ENCODE measurements at regions not wholly inside any gene's neighbourhood (a gene's known extent, or its start where the extent isn't known, plus 50 kb on each side); places are given as distances from the start of the nearest gene placed in this dataset.

GRCh38 chr1:208808301-208808700 is 564.1 kb upstream of the PLXNA2 start:
- H3K9ac ChIP-seq (ENCODE audit: low read depth, low read length) = no peak overlapping the region
- H4K20me1 ChIP-seq (ENCODE audit: insufficient read depth, low read length) = no peaks in the 10 kb centered on the region
- H3K79me2 ChIP-seq (ENCODE audit: insufficient read depth, low read length) = no peaks in the 10 kb centered on the region
- no peak overlapping the region for H3K27ac ChIP-seq (ENCODE audit: low read length)
- H3K36me3 ChIP-seq (ENCODE audit: insufficient read depth, low read length) = no peaks in the 10 kb centered on the region
- H3K4me1 ChIP-seq (ENCODE audit: insufficient read depth, low read length) = no peaks in the 10 kb centered on the region
- no peak overlapping the region for H2AFZ ChIP-seq (ENCODE audit: low read depth, low read length)
- ATAC-seq (ENCODE audit: insufficient read depth, low read depth) (no peak), DNase-seq (no peak)
- TF ChIP-seq CTCF (IDR thresholded peaks at IDR 0.05; ENCODE audit: borderline replicate concordance, extremely low read depth, low read length, poor library complexity, severe bottlenecking) = no peak
- no peaks in the 10 kb centered on the region for H3K9me3 ChIP-seq (ENCODE audit: insufficient read depth, low read length, severe bottlenecking)
- no peak overlapping the region for H3K4me3 ChIP-seq (ENCODE audit: low read depth in 1 of 2, low read length in 2 of 2)
- no peak overlapping the region for H3K4me2 ChIP-seq (ENCODE audit: insufficient read depth, low read length)
- no peaks in the 10 kb centered on the region for H3K27me3 ChIP-seq (ENCODE audit: insufficient read depth, low read length, poor library complexity)

- no peak overlapping the region for H3K27ac ChIP-seq (ENCODE audit: low read length)
- H3K4me3 ChIP-seq (ENCODE audit: low read depth in 1 of 2, low read length in 2 of 2) = no peak overlapping the region
- H3K4me1 ChIP-seq (ENCODE audit: insufficient read depth, low read length) = no peaks in the 10 kb centered on the region
- H4K20me1 ChIP-seq (ENCODE audit: insufficient read depth, low read length) = no peaks in the 10 kb centered on the region
- no peak overlapping the region for H2AFZ ChIP-seq (ENCODE audit: low read depth, low read length)
- no peaks in the 10 kb centered on the region for H3K9me3 ChIP-seq (ENCODE audit: insufficient read depth, low read length, severe bottlenecking)
- DNase-seq (no peak), ATAC-seq (ENCODE audit: insufficient read depth, low read depth) (no peak)
- H3K27me3 ChIP-seq (ENCODE audit: insufficient read depth, low read length, poor library complexity) = no peaks in the 10 kb centered on the region
- no peaks in the 10 kb centered on the region for H3K36me3 ChIP-seq (ENCODE audit: insufficient read depth, low read length)
- no peaks in the 10 kb centered on the region for H3K79me2 ChIP-seq (ENCODE audit: insufficient read depth, low read length)
- H3K9ac ChIP-seq (ENCODE audit: low read depth, low read length) = no peak overlapping the region
- no peak for TF ChIP-seq EZH2 (IDR thresholded peaks at IDR 0.05; ENCODE audit: borderline replicate concordance, low read depth, low read length, severe bottlenecking)
- no peak for TF ChIP-seq CTCF (IDR thresholded peaks at IDR 0.05; ENCODE audit: borderline replicate concordance, extremely low read depth, low read length, poor library complexity, severe bottlenecking)
- no peak overlapping the region for H3K4me2 ChIP-seq (ENCODE audit: insufficient read depth, low read length)
Observed at GRCh38 chr1:208809876-208810275, 565.7 kb upstream of the PLXNA2 start.

- no peaks in the 10 kb centered on the region for H4K20me1 ChIP-seq (ENCODE audit: insufficient read depth, low read length)
- no peak overlapping the region for H2AFZ ChIP-seq (ENCODE audit: low read depth, low read length)
- no peak overlapping the region for H3K4me2 ChIP-seq (ENCODE audit: insufficient read depth, low read length)
- no peak overlapping the region for H3K27ac ChIP-seq (ENCODE audit: low read length)
- H3K36me3 ChIP-seq (ENCODE audit: insufficient read depth, low read length) = no peaks in the 10 kb centered on the region
- TF ChIP-seq CTCF (IDR thresholded peaks at IDR 0.05; ENCODE audit: borderline replicate concordance, extremely low read depth, low read length, poor library complexity, severe bottlenecking) (no peak), EZH2 (IDR thresholded peaks at IDR 0.05; ENCODE audit: borderline replicate concordance, low read depth, low read length, severe bottlenecking) (no peak)
- H3K27me3 ChIP-seq (ENCODE audit: insufficient read depth, low read length, poor library complexity) = no peaks in the 10 kb centered on the region
- H3K9me3 ChIP-seq (ENCODE audit: insufficient read depth, low read length, severe bottlenecking) = no peaks in the 10 kb centered on the region
- H3K9ac ChIP-seq (ENCODE audit: low read depth, low read length) = no peak overlapping the region
- no peaks in the 10 kb centered on the region for H3K79me2 ChIP-seq (ENCODE audit: insufficient read depth, low read length)
- DNase-seq (no peak), ATAC-seq (ENCODE audit: insufficient read depth, low read depth) (no peak)
- no peaks in the 10 kb centered on the region for H3K4me1 ChIP-seq (ENCODE audit: insufficient read depth, low read length)
- H3K4me3 ChIP-seq (ENCODE audit: low read depth in 1 of 2, low read length in 2 of 2) = no peak overlapping the region
Observed at GRCh38 chr1:208818770-208819445, 574.7 kb upstream of the PLXNA2 start.

Data from DND-41 (cell line).